Renal cortical epithelial cell (primary cell): ENCODE measurements at regions not wholly inside any gene's neighbourhood (a gene's known extent, or its start where the extent isn't known, plus 50 kb on each side); places are given as distances from the start of the nearest gene placed in this dataset.

Source experiments
- DNase-seq: peaks from one replicate; pipeline ENCODE4 v3.0.0-alpha.2; 2011; ENCODE audit warnings: low read depth

GRCh38 chrX:20382082-20382481 lies 115.4 kb upstream of the RPS6KA3 start:
- no peak for DNase-seq

GRCh38 chrX:20378233-20378920 lies 111.7 kb upstream of the RPS6KA3 start:
- peak; percentile 80 for DNase-seq

- DNase-seq: no peak
Measured at GRCh38 chrX:20374900-20375438, 108.3 kb upstream of the RPS6KA3 start.

- DNase-seq: no peak
Measured at GRCh38 chrX:20374450-20374849, 107.7 kb upstream of the RPS6KA3 start.

- no peak for DNase-seq
Measured at GRCh38 chrX:20373063-20373462, 106.4 kb upstream of the RPS6KA3 start.

- peak; percentile 80 for DNase-seq
Measured at GRCh38 chrX:20372533-20372932, 105.8 kb upstream of the RPS6KA3 start.

- peak; percentile 70 for DNase-seq
Measured at GRCh38 chrX:20369468-20369867, 102.8 kb upstream of the RPS6KA3 start.

- no peak for DNase-seq
Measured at GRCh38 chrX:20364238-20364637, 97.5 kb upstream of the RPS6KA3 start.

- no peak for DNase-seq
Measured at GRCh38 chrX:20363275-20363674, 96.6 kb upstream of the RPS6KA3 start.

GRCh38 chrX:20362268-20363267 lies 95.9 kb upstream of the RPS6KA3 start:
- peak; percentile 93 for DNase-seq

GRCh38 chrX:20361890-20362262 lies 95.2 kb upstream of the RPS6KA3 start:
- peak; percentile 79 for DNase-seq

- DNase-seq: peak; percentile 63
Measured at GRCh38 chrX:20361081-20361889, 94.6 kb upstream of the RPS6KA3 start.

- DNase-seq: no peak
Measured at GRCh38 chrX:20355187-20355586, 88.5 kb upstream of the RPS6KA3 start.

GRCh38 chrX:20354505-20354904 lies 87.8 kb upstream of the RPS6KA3 start:
- no peak for DNase-seq

- no peak for DNase-seq
Measured at GRCh38 chrX:20352935-20353336, 86.2 kb upstream of the RPS6KA3 start.

- no peak for DNase-seq
Measured at GRCh38 chrX:20352504-20352903, 85.8 kb upstream of the RPS6KA3 start.

- DNase-seq: no peak
Measured at GRCh38 chrX:20350596-20350995, 83.9 kb upstream of the RPS6KA3 start.

GRCh38 chrX:20348139-20348538 lies 81.4 kb upstream of the RPS6KA3 start:
- DNase-seq: no peak

GRCh38 chrX:20347481-20347880 lies 80.8 kb upstream of the RPS6KA3 start:
- no peak for DNase-seq

- no peak for DNase-seq
Measured at GRCh38 chrX:20333672-20334071, 67.0 kb upstream of the RPS6KA3 start.

GRCh38 chrX:20330545-20330944 lies 63.8 kb upstream of the RPS6KA3 start:
- DNase-seq: no peak

GRCh38 chrX:20329435-20329834 lies 62.7 kb upstream of the RPS6KA3 start:
- DNase-seq: no peak
